GM23338 (cell line): ENCODE measurements at regions not wholly inside any gene's neighbourhood (a gene's known extent, or its start where the extent isn't known, plus 50 kb on each side); places are given as distances from the start of the nearest gene placed in this dataset.

Experiments used
- ATAC-seq: fragments of 200-7000 bp; cut with Tn5 transposase; 3 replicates; pipeline ENCODE4 v1.9.1; 2020
- DNase-seq: peaks from one replicate; pipeline ENCODE4 v3.0.0-alpha.2; 2015; ENCODE audit warnings: low spot score
- H2AFZ ChIP-seq: fragments of 200-600 bp; sonication (generic); 2 replicates; pipeline ENCODE4 v1.8.0; 2016; ENCODE audit warnings: antibody characterized with exemption, mild to moderate bottlenecking, moderate library complexity
- H3F3A ChIP-seq: fragments of 200-600 bp; sonication (generic); replicated peaks from 2 replicates; pipeline ENCODE4 v1.8.0; 2017; ENCODE audit warnings: antibody characterized with exemption, mixed run types, low read depth
- H3K27ac ChIP-seq: fragments of 200-600 bp; sonication (generic); 2 replicates; pipeline ENCODE4 v1.6.1; 2016; ENCODE audit warnings: low read depth
- H3K27me3 ChIP-seq: fragments of 200-600 bp; sonication (generic); 2 replicates; pipeline ENCODE4 v1.8.0; 2016; ENCODE audit warnings: mild to moderate bottlenecking, mixed run types, moderate library complexity; ENCODE audit not compliant: insufficient read depth
- H3K36me3 ChIP-seq: fragments of 200-600 bp; sonication (generic); 2 replicates; pipeline ENCODE4 v1.8.0; 2016; ENCODE audit warnings: mild to moderate bottlenecking; ENCODE audit not compliant: insufficient read depth
- H3K4me1 ChIP-seq: fragments of 200-600 bp; sonication (generic); 2 replicates; pipeline ENCODE4 v1.8.0; 2016; ENCODE audit warnings: mild to moderate bottlenecking, moderate library complexity; ENCODE audit not compliant: insufficient read depth
- H3K4me2 ChIP-seq: fragments of 200-600 bp; sonication (generic); 2 replicates; pipeline ENCODE4 v1.7.1; 2017; ENCODE audit warnings: mixed run types
- H3K4me3 ChIP-seq: fragments of 200-600 bp; sonication (generic); 2 replicates; pipeline ENCODE4 v1.6.1; 2016; ENCODE audit warnings: mixed run types
- H3K79me2 ChIP-seq: fragments of 200-600 bp; sonication (generic); replicated peaks from 2 replicates; pipeline ENCODE4 v1.8.0; 2017; ENCODE audit warnings: mild to moderate bottlenecking; ENCODE audit not compliant: insufficient read depth
- H3K9me2 ChIP-seq: fragments of 200-600 bp; sonication (generic); 2 replicates; pipeline ENCODE4 v1.8.0; 2017; ENCODE audit not compliant: insufficient read depth
- H4K20me1 ChIP-seq: fragments of 200-600 bp; sonication (generic); replicated peaks from 2 replicates; pipeline ENCODE4 v1.8.0; 2017; ENCODE audit warnings: mild to moderate bottlenecking; ENCODE audit not compliant: insufficient read depth
- H3K27ac Mint-ChIP-seq: 2 replicates; pipeline ENCODE4 v1.8.0; 2020; ENCODE audit warnings: inconsistent platforms, mild to moderate bottlenecking, moderate library complexity, mixed read lengths
- H3K27me3 Mint-ChIP-seq: 3 replicates; pipeline ENCODE4 v1.8.0; 2022; ENCODE audit warnings: low read depth, mild to moderate bottlenecking, moderate library complexity, mixed read lengths, inconsistent platforms; ENCODE audit not compliant: insufficient read depth, poor library complexity
- H3K36me3 Mint-ChIP-seq: 3 replicates; pipeline ENCODE4 v1.8.0; 2021; ENCODE audit warnings: low read depth, mild to moderate bottlenecking, inconsistent platforms, moderate library complexity, mixed read lengths
- H3K4me1 Mint-ChIP-seq: 3 replicates; pipeline ENCODE4 v1.8.0; 2020; ENCODE audit warnings: mild to moderate bottlenecking, inconsistent platforms, mixed read lengths
- H3K4me3 Mint-ChIP-seq: 3 replicates; pipeline ENCODE4 v1.8.0; 2021; ENCODE audit warnings: moderate library complexity, mild to moderate bottlenecking, inconsistent platforms, mixed read lengths
- H3K9me3 Mint-ChIP-seq: 3 replicates; pipeline ENCODE4 v1.8.0; 2020; ENCODE audit warnings: moderate library complexity, mild to moderate bottlenecking, inconsistent platforms, mixed read lengths
- CREB1 ChIP-seq: fragments of 250-450 bp; sonication (Bioruptor Pico); IDR thresholded peaks from 2 replicates; pipeline ENCODE4 v1.5.0; 2020; ENCODE audit warnings: low read depth, mild to moderate bottlenecking, moderate library complexity
- EZH2 ChIP-seq: fragments of 200-600 bp; sonication (generic); IDR thresholded peaks from one replicate; pipeline ENCODE4 v1.8.0; 2017; ENCODE audit warnings: antibody characterized with exemption, mild to moderate bottlenecking, low read depth; ENCODE audit not compliant: unreplicated experiment
- EZH2phosphoT487 ChIP-seq: fragments of 200-600 bp; sonication (generic); IDR thresholded peaks from one replicate; pipeline ENCODE4 v1.8.1; 2018; ENCODE audit warnings: antibody characterized with exemption; ENCODE audit not compliant: unreplicated experiment
- JUNB ChIP-seq: IDR thresholded peaks from one replicate; pipeline ENCODE4 v1.6.1; 2016; ENCODE audit warnings: antibody characterized with exemption; ENCODE audit not compliant: unreplicated experiment
- STAT1 ChIP-seq: IDR thresholded peaks from one replicate; pipeline ENCODE4 v1.6.1; 2016; ENCODE audit warnings: antibody characterized with exemption; ENCODE audit not compliant: unreplicated experiment
- ZNF114 ChIP-seq: fragments of 250-450 bp; sonication (Bioruptor Pico); IDR thresholded peaks from 2 replicates; pipeline ENCODE4 v1.5.0; 2020; ENCODE audit warnings: mild to moderate bottlenecking, moderate library complexity
- ZNF331 ChIP-seq: fragments of 250-450 bp; sonication (Bioruptor Pico); IDR thresholded peaks from 2 replicates; pipeline ENCODE4 v1.5.0; 2020; ENCODE audit warnings: low read depth, mild to moderate bottlenecking, moderate library complexity
- TF ChIP-seq, protein P1 (sequence below): IDR thresholded peaks from one replicate; pipeline ENCODE4 v1.6.1; 2018; ENCODE audit warnings: antibody characterized with exemption; ENCODE audit not compliant: unreplicated experiment
- TF ChIP-seq, protein P2 (sequence below), 2 experiments: fragments of 200-600 bp in 1 of 2; sonication (generic) in 1 of 2; conservative IDR thresholded peaks; 2 replicates each; pipeline versions ENCODE4 v1.5.1 to v1.6.1; 2016 to 2017; ENCODE audit warnings: antibody characterized with exemption in 2 of 2, low read depth in 2 of 2, mild to moderate bottlenecking in 2 of 2, moderate library complexity in 1 of 2
- TF ChIP-seq, protein P3 (sequence below): IDR thresholded peaks from 2 replicates; pipeline ENCODE4 v1.6.1; 2016; ENCODE audit warnings: antibody characterized with exemption

DNA sequence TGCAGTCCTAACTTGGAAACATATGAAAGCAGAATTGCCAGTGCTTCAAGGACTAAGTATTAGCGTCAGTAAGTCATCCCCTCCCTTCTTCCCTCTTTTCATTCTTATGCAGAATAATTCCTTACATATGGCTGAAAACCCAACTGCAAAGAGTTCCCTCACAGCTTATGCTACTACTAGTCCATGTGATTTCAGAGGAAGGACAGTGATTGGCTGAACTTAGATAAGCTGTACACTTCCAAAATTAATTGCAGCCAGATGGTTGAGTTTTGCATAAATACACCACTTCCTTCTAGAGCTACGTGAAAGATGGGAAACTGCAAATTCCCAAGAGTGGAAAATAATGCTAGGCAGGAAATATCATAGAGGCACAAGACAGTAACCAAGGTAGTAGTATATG lies 730.4 kb downstream of the OLFM4 start (continued):
- TF ChIP-seq, protein P1, sequence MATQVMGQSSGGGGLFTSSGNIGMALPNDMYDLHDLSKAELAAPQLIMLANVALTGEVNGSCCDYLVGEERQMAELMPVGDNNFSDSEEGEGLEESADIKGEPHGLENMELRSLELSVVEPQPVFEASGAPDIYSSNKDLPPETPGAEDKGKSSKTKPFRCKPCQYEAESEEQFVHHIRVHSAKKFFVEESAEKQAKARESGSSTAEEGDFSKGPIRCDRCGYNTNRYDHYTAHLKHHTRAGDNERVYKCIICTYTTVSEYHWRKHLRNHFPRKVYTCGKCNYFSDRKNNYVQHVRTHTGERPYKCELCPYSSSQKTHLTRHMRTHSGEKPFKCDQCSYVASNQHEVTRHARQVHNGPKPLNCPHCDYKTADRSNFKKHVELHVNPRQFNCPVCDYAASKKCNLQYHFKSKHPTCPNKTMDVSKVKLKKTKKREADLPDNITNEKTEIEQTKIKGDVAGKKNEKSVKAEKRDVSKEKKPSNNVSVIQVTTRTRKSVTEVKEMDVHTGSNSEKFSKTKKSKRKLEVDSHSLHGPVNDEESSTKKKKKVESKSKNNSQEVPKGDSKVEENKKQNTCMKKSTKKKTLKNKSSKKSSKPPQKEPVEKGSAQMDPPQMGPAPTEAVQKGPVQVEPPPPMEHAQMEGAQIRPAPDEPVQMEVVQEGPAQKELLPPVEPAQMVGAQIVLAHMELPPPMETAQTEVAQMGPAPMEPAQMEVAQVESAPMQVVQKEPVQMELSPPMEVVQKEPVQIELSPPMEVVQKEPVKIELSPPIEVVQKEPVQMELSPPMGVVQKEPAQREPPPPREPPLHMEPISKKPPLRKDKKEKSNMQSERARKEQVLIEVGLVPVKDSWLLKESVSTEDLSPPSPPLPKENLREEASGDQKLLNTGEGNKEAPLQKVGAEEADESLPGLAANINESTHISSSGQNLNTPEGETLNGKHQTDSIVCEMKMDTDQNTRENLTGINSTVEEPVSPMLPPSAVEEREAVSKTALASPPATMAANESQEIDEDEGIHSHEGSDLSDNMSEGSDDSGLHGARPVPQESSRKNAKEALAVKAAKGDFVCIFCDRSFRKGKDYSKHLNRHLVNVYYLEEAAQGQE, result no peak
- TF ChIP-seq EZH2 (no peak), STAT1 (no peak)

DNA sequence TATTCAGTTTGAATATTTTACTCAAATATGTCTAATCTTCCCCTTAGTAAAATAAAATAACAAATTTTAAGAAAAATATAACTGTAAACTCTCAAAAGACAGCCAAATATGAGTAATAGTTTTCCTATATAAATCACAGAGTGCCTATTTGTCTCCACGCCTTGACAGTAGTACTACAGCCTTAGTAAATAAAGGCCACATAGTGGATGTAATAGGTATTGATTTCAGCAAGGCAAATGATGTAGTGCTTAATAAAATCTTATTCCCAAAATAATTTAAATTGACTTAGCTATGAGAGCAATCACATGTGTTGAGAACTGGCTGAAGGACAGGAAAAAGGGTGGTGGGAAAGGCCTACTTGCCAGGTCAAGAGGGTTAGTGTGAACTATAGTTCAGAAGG lies 747.2 kb downstream of the OLFM4 start:
- H3K27me3 Mint-ChIP-seq, result no peaks in the 10 kb centered on the region
- no peaks in the 10 kb centered on the region for H3K27me3 ChIP-seq
- H3K36me3 Mint-ChIP-seq, result no peaks in the 10 kb centered on the region

DNA sequence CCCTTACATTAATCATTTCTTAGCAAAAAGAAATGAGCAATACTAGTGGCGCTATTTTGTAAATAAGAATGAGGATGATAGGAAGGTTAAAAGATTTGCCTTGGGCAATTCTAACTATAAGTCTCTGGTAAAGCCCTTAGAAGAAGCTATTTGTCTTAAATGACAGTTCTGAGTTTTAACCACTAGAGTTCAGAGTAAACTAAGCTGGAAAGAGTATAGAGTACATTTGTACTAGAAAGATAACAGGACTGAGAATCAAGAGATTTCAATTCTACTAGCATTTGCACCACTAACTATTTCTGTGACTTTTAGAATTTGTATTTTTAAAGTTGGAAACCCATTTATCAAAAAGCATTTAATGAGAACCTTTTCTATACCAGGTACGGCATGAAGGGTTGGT lies 750.3 kb downstream of the OLFM4 start:
- Mint-ChIP-seq H3K4me1 (peaks cover 20% of the 10 kb centered on the region; the same call in 2 of the 3 replicates), H3K4me3 (no peak overlapping the region), H3K9me3 (no peaks in the 10 kb centered on the region), H3K27me3 (no peaks in the 10 kb centered on the region), H3K36me3 (no peaks in the 10 kb centered on the region), H3K27ac (no peak overlapping the region)
- ATAC-seq, result no peak
- Histone ChIP-seq H3K36me3 (no peaks in the 10 kb centered on the region), H3K27me3 (no peaks in the 10 kb centered on the region), H2AFZ (no peak overlapping the region), H4K20me1 (no peaks in the 10 kb centered on the region), H3K9me2 (no peaks in the 10 kb centered on the region), H3K27ac (no peak overlapping the region), H3K4me2 (no peak overlapping the region), H3K79me2 (no peaks in the 10 kb centered on the region), H3F3A (no peaks in the 10 kb centered on the region), H3K4me3 (no peak overlapping the region), H3K4me1 (peaks cover 2% of the 10 kb centered on the region; the same call in 1 of the 2 replicates)
- peak; percentile 40 for DNase-seq
- TF ChIP-seq JUNB, result no peak
- TF ChIP-seq ZNF331, result no peak
- TF ChIP-seq ZNF114 (CRISPR knock-in tag), result no peak
- TF ChIP-seq, protein P2, sequence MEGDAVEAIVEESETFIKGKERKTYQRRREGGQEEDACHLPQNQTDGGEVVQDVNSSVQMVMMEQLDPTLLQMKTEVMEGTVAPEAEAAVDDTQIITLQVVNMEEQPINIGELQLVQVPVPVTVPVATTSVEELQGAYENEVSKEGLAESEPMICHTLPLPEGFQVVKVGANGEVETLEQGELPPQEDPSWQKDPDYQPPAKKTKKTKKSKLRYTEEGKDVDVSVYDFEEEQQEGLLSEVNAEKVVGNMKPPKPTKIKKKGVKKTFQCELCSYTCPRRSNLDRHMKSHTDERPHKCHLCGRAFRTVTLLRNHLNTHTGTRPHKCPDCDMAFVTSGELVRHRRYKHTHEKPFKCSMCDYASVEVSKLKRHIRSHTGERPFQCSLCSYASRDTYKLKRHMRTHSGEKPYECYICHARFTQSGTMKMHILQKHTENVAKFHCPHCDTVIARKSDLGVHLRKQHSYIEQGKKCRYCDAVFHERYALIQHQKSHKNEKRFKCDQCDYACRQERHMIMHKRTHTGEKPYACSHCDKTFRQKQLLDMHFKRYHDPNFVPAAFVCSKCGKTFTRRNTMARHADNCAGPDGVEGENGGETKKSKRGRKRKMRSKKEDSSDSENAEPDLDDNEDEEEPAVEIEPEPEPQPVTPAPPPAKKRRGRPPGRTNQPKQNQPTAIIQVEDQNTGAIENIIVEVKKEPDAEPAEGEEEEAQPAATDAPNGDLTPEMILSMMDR (conservative IDR thresholded peaks at IDR 0.05; ENCODE audit: low read depth in 2 of 2), result peak in 1 of 2 experiments; percentile 47; a peak in 3 of 4 replicates
- TF ChIP-seq, protein P3, sequence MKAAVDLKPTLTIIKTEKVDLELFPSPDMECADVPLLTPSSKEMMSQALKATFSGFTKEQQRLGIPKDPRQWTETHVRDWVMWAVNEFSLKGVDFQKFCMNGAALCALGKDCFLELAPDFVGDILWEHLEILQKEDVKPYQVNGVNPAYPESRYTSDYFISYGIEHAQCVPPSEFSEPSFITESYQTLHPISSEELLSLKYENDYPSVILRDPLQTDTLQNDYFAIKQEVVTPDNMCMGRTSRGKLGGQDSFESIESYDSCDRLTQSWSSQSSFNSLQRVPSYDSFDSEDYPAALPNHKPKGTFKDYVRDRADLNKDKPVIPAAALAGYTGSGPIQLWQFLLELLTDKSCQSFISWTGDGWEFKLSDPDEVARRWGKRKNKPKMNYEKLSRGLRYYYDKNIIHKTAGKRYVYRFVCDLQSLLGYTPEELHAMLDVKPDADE, result no peak
- TF ChIP-seq EZH2phosphoT487, result no peak
- no peak for TF ChIP-seq CREB1

More for the DNA sequence above, 747.2 kb downstream of the OLFM4 start:
- H3K4me3 ChIP-seq, result no peak overlapping the region
- ATAC-seq (peak; percentile 54), DNase-seq (peak; percentile 23)
- no peaks in the 10 kb centered on the region for H3K4me1 ChIP-seq
- TF ChIP-seq CREB1 (no peak), ZNF331 (no peak)
- TF ChIP-seq, protein P2 (conservative IDR thresholded peaks at IDR 0.05; ENCODE audit: low read depth in 2 of 2), result peak in 1 of 2 experiments; percentile 43; a peak in 2 of 4 replicates
- no peaks in the 10 kb centered on the region for H4K20me1 ChIP-seq
- H3K79me2 ChIP-seq, result no peaks in the 10 kb centered on the region
- no peaks in the 10 kb centered on the region; the same call in 2 of the 3 replicates for H3K9me3 Mint-ChIP-seq
- H3K27ac Mint-ChIP-seq, result no peak overlapping the region
- 0 out of 2 replicates have a peak, but pooled peaks cover 5% of the 10 kb centered on the region for H3K9me2 ChIP-seq
- H2AFZ ChIP-seq, result no peak overlapping the region
- H3K36me3 ChIP-seq, result no peaks in the 10 kb centered on the region
- H3K4me3 Mint-ChIP-seq, result no peak overlapping the region
- H3F3A ChIP-seq, result no peaks in the 10 kb centered on the region
- no peak overlapping the region for H3K27ac ChIP-seq
- H3K4me2 ChIP-seq, result no peak overlapping the region
- H3K4me1 Mint-ChIP-seq, result no peaks in the 10 kb centered on the region
